HCT116 (cell line): ENCODE measurements at regions not wholly inside any gene's neighbourhood (a gene's known extent, or its start where the extent isn't known, plus 50 kb on each side); places are given as distances from the start of the nearest gene placed in this dataset.

ENCODE experiments used
- ATAC-seq: fragments of 200-7000 bp; cut with Tn5 transposase; 2 replicates; pipeline ENCODE4 v1.9.1; 2020; ENCODE audit warnings: mild to moderate bottlenecking, moderate library complexity
- BruUV-seq: library from RNA; stranded (reverse); fragments of 400-500 nt; replicated peaks from 2 replicates; lab custom pipeline; 2021; lab: Mats Ljungman, UMichigan
- CTCF ChIA-PET: fragments of 300-600 bp; sonication (Branson Sonifier 250); formaldehyde crosslinking; loops from one replicate; lab custom pipeline; 2021; ENCODE audit warnings: antibody characterized with exemption; lab: Charles Lee
- POLR2A ChIA-PET: fragments of 300-600, 350-600 bp; sonication (Branson Sonifier 250); formaldehyde crosslinking; loops from one replicate; lab custom pipeline; 2021; ENCODE audit warnings: antibody characterized with exemption; lab: Charles Lee
- RAD21 ChIA-PET, 2 experiments: fragments of 300-600 bp; sonication (Branson Sonifier 250); formaldehyde crosslinking; loops; one replicate each; lab custom pipeline; 2023; ENCODE audit warnings: low total read pairs in 2 of 2; ENCODE audit not compliant: uncharacterized antibody in 2 of 2, unreplicated experiment in 2 of 2, low non-redundant PET in 1 of 2; lab: Charles Lee
- DNase-seq: peaks from one replicate; pipeline ENCODE4 v3.0.0-alpha.2; 2010; ENCODE audit warnings: low read depth, low spot score
- H2AFZ ChIP-seq: fragments of 200-600 bp; shearing (Covaris generic), sonication (generic); 2 replicates; pipeline ENCODE4 v1.6.1; 2017; ENCODE audit warnings: low read depth, mixed run types, mixed read lengths, antibody characterized with exemption, low read length; ENCODE audit not compliant: poor library complexity, severe bottlenecking
- H3K27ac ChIP-seq: 2 replicates; pipeline ENCODE4 v1.5.1; 2012; ENCODE audit warnings: low read depth, low read length
- H3K27me3 ChIP-seq: fragments of 200-600 bp; sonication (generic); 2 replicates; pipeline ENCODE4 v1.6.1; 2016; ENCODE audit warnings: mixed run types, low read length, mixed read lengths; ENCODE audit not compliant: insufficient read depth
- H3K36me3 ChIP-seq, 2 experiments: fragments of 200-500 bp in 1 of 2; fragments of 200-600 bp in 1 of 2; sonication (Bioruptor generic) in 1 of 2; sonication (generic) in 1 of 2; 2 replicates each; pipeline versions ENCODE4 v1.5.1 to v1.6.1; 2014 to 2016; ENCODE audit warnings: low read length in 2 of 2, inconsistent platforms in 1 of 2, mixed read lengths in 1 of 2, mixed run types in 1 of 2; ENCODE audit not compliant: insufficient read depth in 2 of 2, control insufficient read depth in 1 of 2
- H3K4me1 ChIP-seq, 2 experiments: fragments of 200-600 bp in 1 of 2; sonication (generic) in 1 of 2; 2 replicates each; pipeline versions ENCODE4 v1.5.1 to v1.6.1; 2012 to 2017; ENCODE audit warnings: low read length in 2 of 2, inconsistent platforms in 1 of 2, mild to moderate bottlenecking in 1 of 2, mixed read lengths in 1 of 2, mixed run types in 1 of 2, moderate library complexity in 1 of 2; ENCODE audit not compliant: insufficient read depth in 2 of 2, control insufficient read depth in 1 of 2
- H3K4me2 ChIP-seq: fragments of 200-600 bp; sonication (generic); 2 replicates; pipeline ENCODE4 v1.6.1; 2017; ENCODE audit warnings: mixed run types, low read length, mixed read lengths
- H3K4me3 ChIP-seq, 2 experiments: fragments of 200-600 bp in 1 of 2; sonication (generic) in 1 of 2; replicated peaks in 1 of 2; 2 replicates each; pipeline ENCODE4 v1.5.1; 2011 to 2016; ENCODE audit warnings: low read length in 2 of 2, control low read depth in 1 of 2, low read depth in 1 of 2, mild to moderate bottlenecking in 1 of 2, mixed read lengths in 1 of 2, mixed run types in 1 of 2
- H3K79me2 ChIP-seq: fragments of 200-600 bp; sonication (generic); 2 replicates; pipeline ENCODE4 v1.6.1; 2017; ENCODE audit warnings: mild to moderate bottlenecking, mixed run types, low read length, moderate library complexity, mixed read lengths; ENCODE audit not compliant: insufficient read depth
- H3K9ac ChIP-seq: fragments of 200-600 bp; sonication (generic); 2 replicates; pipeline ENCODE4 v1.6.1; 2016; ENCODE audit warnings: low read length, mixed read lengths
- H3K9me2 ChIP-seq: fragments of 200-600 bp; sonication (generic), shearing (Covaris generic); 2 replicates; pipeline ENCODE4 v1.6.1; 2017; ENCODE audit warnings: mixed run types, mild to moderate bottlenecking, moderate library complexity; ENCODE audit not compliant: insufficient read depth
- H3K9me3 ChIP-seq, 2 experiments: fragments of 200-500 bp in 1 of 2; fragments of 200-600 bp in 1 of 2; sonication (Bioruptor generic) in 1 of 2; sonication (generic) in 1 of 2; 2 replicates each; pipeline ENCODE4 v1.6.1; 2014 to 2017; ENCODE audit warnings: low read length in 2 of 2, mixed read lengths in 2 of 2, inconsistent platforms in 1 of 2, low read depth in 1 of 2, mild to moderate bottlenecking in 1 of 2, mixed run types in 1 of 2, moderate library complexity in 1 of 2; ENCODE audit not compliant: control insufficient read depth in 1 of 2, insufficient read depth in 1 of 2
- H4K20me1 ChIP-seq: fragments of 200-600 bp; sonication (generic), shearing (Covaris generic); 2 replicates; pipeline ENCODE4 v1.6.1; 2017; ENCODE audit warnings: mixed run types, mild to moderate bottlenecking, moderate library complexity; ENCODE audit not compliant: insufficient read depth
- ATF3 ChIP-seq: IDR thresholded peaks from 2 replicates; pipeline ENCODE4 v1.6.1; 2012
- CBX3 ChIP-seq: IDR thresholded peaks from 2 replicates; pipeline ENCODE4 v1.6.1; 2012; ENCODE audit warnings: low read depth
- CEBPB ChIP-seq: IDR thresholded peaks from 2 replicates; pipeline ENCODE4 v1.6.1; 2012; ENCODE audit warnings: low read depth
- CTCF ChIP-seq, 3 experiments: fragments of 200-600 bp in 1 of 3; sonication (generic) in 1 of 3; IDR thresholded peaks in 2 of 3; conservative IDR thresholded peaks in 1 of 3; 2 replicates each; pipeline ENCODE4 v1.5.1; 2012 to 2017; ENCODE audit warnings: low read depth in 2 of 3, low read length in 2 of 3, antibody characterized with exemption in 1 of 3, borderline replicate concordance in 1 of 3, control low read depth in 1 of 3, mild to moderate bottlenecking in 1 of 3, mixed read lengths in 1 of 3, mixed run types in 1 of 3, moderate library complexity in 1 of 3; ENCODE audit not compliant: insufficient read depth in 1 of 3
- ELF1 ChIP-seq: IDR thresholded peaks from 2 replicates; pipeline ENCODE4 v1.6.1; 2012; ENCODE audit warnings: low read depth, borderline replicate concordance
- EZH2phosphoT487 ChIP-seq: fragments of 200-600 bp; IDR thresholded peaks from 2 replicates; pipeline ENCODE4 v1.6.1; 2018; ENCODE audit warnings: antibody characterized with exemption, borderline replicate concordance
- FOSL1 ChIP-seq: IDR thresholded peaks from 2 replicates; pipeline ENCODE4 v1.6.1; 2012; ENCODE audit warnings: low read depth
- JUND ChIP-seq: IDR thresholded peaks from 2 replicates; pipeline ENCODE4 v1.6.1; 2012
- MAX ChIP-seq: IDR thresholded peaks from 2 replicates; pipeline ENCODE4 v1.6.1; 2012
- POLR2AphosphoS5 ChIP-seq: IDR thresholded peaks from 2 replicates; pipeline ENCODE4 v1.6.1; 2011; ENCODE audit warnings: mild to moderate bottlenecking, low read depth, low read length, moderate library complexity
- RAD21 ChIP-seq: IDR thresholded peaks from 2 replicates; pipeline ENCODE4 v1.6.1; 2012; ENCODE audit warnings: low read depth, mild to moderate bottlenecking
- REST ChIP-seq: IDR thresholded peaks from 2 replicates; pipeline ENCODE4 v1.6.1; 2012; ENCODE audit warnings: low read depth
- SIN3A ChIP-seq: IDR thresholded peaks from 2 replicates; pipeline ENCODE4 v1.6.1; 2012; ENCODE audit warnings: low read depth
- SP1 ChIP-seq: IDR thresholded peaks from 2 replicates; pipeline ENCODE4 v1.6.1; 2012; ENCODE audit warnings: low read depth
- SRF ChIP-seq: IDR thresholded peaks from 2 replicates; pipeline ENCODE4 v1.6.1; 2012; ENCODE audit warnings: low read depth
- TCF7L2 ChIP-seq: IDR thresholded peaks from 2 replicates; pipeline ENCODE4 v1.7.0; 2011; ENCODE audit warnings: borderline replicate concordance, inconsistent platforms; ENCODE audit not compliant: insufficient read depth, insufficient read length; ENCODE audit errors: extremely low read depth
- YY1 ChIP-seq: IDR thresholded peaks from 2 replicates; pipeline ENCODE4 v1.6.1; 2011; ENCODE audit warnings: low read length, low read depth, moderate library complexity, mild to moderate bottlenecking; ENCODE audit not compliant: insufficient replicate concordance; ENCODE audit errors: extremely low read depth
- ZBTB33 ChIP-seq: IDR thresholded peaks from 2 replicates; pipeline ENCODE4 v1.6.1; 2011; ENCODE audit warnings: mild to moderate bottlenecking, low read length, moderate library complexity; ENCODE audit not compliant: insufficient replicate concordance; ENCODE audit errors: extremely low read depth
- ZFX ChIP-seq: fragments of 450-650 bp; IDR thresholded peaks from 2 replicates; pipeline ENCODE4 v1.6.1; 2017
- ZNF274 ChIP-seq: fragments of 200-500 bp; sonication (Bioruptor generic); IDR thresholded peaks from 2 replicates; pipeline ENCODE4 v1.6.1; 2014; ENCODE audit warnings: mild to moderate bottlenecking, low read depth, low read length, inconsistent platforms
- intact Hi-C: fragments of 100-400 bp; cut with micrococcal nuclease; formaldehyde crosslinking; loops from 2 replicates; pipeline ENCODE4 v1.10.0; 2022

- RAD21 ChIA-PET, result no interaction called here
- TF ChIP-seq SIN3A (no peak), ZFX (no peak), CEBPB (no peak), TCF7L2 (no peak), REST (no peak), EZH2phosphoT487 (no peak), YY1 (no peak), MAX (no peak), ATF3 (no peak), SRF (no peak), ZBTB33 (no peak), SP1 (no peak), CBX3 (no peak), JUND (no peak), POLR2AphosphoS5 (no peak), RAD21 (no peak), ZNF274 (no peak), FOSL1 (no peak), CTCF (IDR thresholded peaks at IDR 0.05 in 2 of 3, conservative IDR thresholded peaks at IDR 0.05 in 1 of 3; ENCODE audit: borderline replicate concordance in 1 of 3, insufficient read depth in 1 of 3, low read depth in 2 of 3, low read length in 2 of 3) (no peak), ELF1 (no peak)
- no peak for DNase-seq
- H3K36me3 ChIP-seq, result no peaks in the 10 kb centered on the region
- intact Hi-C loops, result no loop called here
- no peaks in the 10 kb centered on the region for H3K4me1 ChIP-seq
- H4K20me1 ChIP-seq, result no peaks in the 10 kb centered on the region
- H2AFZ ChIP-seq, result no peak overlapping the region
- H3K4me3 ChIP-seq, result no peak overlapping the region
- no peak overlapping the region for H3K9ac ChIP-seq
- POLR2A ChIA-PET, result no interaction called here
- H3K9me3 ChIP-seq, result peaks cover 3 to 8% of the 10 kb centered on the region in 2 experiments; a peak in 1 of 4 replicates
- H3K27me3 ChIP-seq, result no peaks in the 10 kb centered on the region
- no peak overlapping the region for H3K27ac ChIP-seq
- no peaks in the 10 kb centered on the region for H3K9me2 ChIP-seq
- BruUV-seq, result no TSS peak
- ATAC-seq, result no peak
- no peak overlapping the region for H3K4me2 ChIP-seq
- CTCF ChIA-PET, result no interaction called here
- H3K79me2 ChIP-seq, result no peaks in the 10 kb centered on the region
Observed at GRCh38 chr2:171253279-171253678, 92.6 kb upstream of the TLK1 start.
